Endometrium (tissue), 2 donors: ENCODE measurements at regions not wholly inside any gene's neighbourhood (a gene's known extent, or its start where the extent isn't known, plus 50 kb on each side); places are given as distances from the start of the nearest gene placed in this dataset.

Source experiments
- FAIRE-seq: peaks from 2 replicates; lab custom pipeline; 2012; peaks lifted over from hg19 to GRCh38; lab: Jason Lieb, UNC
- donor health status: control.
- donor health status: control.

GRCh38 chr22:22395245-22395644 is 113.3 kb downstream of the ZNF280B start:
- FAIRE-seq = no peak

DNA sequence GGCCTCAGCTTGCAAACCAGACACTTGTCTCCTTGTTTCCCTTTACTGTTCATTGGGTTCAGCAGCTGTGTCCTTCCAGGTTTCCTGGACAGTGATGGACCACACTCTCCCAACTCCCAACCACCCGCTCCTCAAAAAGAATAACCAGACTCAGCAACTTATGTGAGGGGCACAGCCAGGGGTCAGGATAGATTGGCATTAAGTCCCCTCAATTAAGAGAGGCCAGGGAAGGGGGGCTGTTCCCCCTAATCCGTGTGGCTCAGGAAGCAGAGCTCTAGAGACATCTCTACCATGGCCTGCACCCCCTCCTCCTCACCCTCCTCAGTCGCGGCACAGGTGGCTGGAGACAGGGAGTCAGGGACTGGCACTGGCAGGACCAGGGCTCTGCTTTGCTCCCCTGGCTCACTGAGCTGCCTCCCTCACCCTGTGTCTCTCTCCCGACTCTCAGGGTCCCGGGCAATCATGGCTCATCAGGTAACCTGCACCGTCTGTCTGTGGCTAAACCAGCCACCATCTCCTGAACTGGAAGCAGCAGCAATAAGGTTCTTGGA is 111.7 kb downstream of the ZNF280B start:
- no peak for FAIRE-seq

DNA sequence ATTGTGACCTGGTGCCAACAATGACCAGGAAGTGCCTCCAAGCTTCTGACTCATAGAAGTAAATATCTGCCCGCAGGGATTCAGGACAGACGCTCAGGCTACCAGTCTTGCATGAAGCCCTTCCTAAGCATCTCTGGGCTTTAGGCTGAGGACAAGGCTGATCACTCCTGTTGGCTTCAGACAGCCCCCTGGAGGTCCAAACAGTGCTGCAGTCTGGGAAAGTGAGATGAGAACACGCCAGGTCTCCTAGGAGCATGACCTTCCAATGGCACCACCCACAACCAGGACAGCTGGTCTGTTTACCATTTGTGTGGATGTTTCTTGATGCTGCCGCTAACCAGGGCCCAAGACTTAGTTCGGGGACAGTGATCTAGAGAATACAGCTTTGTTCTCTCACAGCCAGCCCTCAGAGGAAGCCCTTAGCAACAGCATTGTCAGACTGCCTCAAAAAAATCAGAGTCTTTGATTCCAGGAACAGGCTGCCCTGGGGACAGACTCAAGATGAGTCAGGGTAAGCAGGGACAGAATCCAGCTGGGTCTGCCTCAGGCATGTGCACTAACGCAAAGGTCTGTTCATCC is 111.2 kb downstream of the ZNF280B start:
- FAIRE-seq = no peak

DNA sequence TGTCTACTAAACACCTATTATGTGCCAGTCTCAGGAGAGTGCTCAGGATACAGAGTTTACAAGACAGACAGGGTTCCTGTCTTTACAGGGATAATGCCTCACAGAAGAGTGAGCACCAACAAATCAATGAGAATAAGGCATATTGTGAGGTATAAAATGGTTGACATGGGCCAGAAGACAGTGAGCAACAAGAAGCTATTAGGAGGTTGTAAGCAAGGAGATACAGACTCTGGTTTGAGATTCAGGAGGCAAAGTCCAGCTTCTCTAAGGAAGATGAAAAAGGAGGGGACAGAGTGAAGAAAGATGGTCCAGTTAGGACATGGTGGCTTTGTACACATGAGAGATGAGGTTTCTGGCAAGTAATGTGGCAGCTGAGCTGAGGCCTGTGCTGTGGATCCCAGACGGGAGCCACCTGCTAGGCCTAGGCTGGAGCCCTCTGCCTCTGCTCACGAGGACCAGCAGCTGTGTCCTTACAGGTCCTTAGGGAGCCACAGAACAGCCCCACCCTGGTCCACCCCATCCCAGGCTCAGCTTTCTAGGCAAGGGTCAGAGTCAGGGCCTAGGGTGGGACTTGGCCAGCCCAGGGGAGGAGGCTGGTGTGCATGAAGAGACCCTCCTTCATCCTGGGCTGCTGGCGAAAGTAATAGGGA is 110.5 kb downstream of the ZNF280B start:
- no peak for FAIRE-seq

DNA sequence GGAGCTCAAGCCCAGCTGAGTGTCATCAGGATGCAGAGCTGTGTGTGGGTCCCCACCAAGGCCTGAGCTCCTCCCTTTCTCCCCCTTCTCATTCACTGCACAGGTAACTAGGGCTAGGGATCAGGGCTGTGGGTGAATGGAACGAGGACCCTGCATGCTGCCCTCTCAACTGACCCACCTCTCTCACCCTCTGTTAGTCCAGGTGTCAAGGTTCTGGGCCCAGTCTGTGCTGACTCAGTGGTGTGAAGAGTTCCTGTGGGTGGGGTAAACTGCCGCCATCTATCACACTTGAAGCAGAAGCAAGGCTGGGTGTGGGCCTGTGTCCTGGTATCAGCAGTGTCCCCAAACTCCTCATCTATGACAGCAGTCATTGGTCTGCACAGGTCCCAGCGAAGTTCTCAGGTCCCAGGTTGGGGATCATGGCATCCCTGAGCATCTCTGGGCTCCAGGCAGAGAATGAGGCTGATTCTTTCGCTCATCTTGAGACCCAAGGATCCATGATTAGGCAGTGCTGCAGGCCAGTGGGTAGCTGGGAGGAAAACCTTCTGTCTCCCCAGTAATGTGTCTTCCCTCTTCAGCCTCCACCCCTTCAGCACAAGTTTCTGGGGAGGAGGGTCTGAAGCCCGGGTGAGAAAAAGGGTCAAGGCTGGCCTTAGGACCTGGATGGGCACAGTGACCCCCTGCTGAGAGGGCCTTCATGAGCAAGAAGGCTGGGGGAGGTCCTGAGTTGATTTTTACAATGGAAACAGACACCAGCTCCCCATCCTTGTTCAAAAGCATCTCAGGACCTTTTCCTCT is 109.8 kb downstream of the ZNF280B start:
- no peak for FAIRE-seq

GRCh38 chr22:22400099-22400498 is 108.4 kb downstream of the ZNF280B start:
- no peak for FAIRE-seq

DNA sequence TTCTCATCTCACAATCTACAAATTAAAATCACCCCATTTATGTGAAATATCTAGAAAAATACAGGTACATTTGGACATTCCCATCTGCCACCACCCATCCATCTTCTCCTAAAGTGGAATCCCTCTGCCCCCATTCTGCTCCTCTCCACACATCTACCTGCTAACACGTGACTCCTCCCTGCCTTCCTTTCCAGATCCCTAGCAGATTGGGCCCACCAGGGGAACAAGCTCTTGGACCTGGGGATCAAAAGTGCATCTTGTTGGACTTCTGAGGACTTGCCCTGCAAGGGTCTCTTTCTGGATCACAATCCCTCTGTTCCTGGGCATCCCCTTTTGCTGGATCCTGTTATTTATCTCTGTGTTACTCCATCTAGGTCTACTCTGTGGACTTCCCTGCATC is 107.6 kb downstream of the ZNF280B start:
- no peak for FAIRE-seq

DNA sequence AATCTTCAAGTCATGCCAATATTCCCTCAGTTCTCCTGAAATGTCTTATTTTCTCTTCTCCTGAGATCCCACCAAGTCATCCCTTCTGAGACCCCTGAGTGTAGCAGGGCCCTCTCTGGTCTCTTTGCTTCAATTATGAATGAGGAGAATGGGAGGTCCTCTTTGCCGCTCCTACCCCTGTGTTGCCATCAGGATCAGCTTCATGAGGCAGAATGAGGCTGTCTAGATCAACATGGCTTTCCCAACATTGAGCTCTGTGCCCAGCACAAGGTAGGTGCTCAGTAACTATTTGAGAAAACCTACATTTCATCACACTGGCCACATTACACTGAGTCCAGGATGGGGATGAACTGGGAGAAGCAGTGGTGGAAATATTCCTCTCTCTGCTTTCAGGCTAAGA is 107.2 kb downstream of the ZNF280B start:
- no peak for FAIRE-seq

GRCh38 chr22:22403306-22403705 is 105.2 kb downstream of the ZNF280B start:
- FAIRE-seq = no peak

DNA sequence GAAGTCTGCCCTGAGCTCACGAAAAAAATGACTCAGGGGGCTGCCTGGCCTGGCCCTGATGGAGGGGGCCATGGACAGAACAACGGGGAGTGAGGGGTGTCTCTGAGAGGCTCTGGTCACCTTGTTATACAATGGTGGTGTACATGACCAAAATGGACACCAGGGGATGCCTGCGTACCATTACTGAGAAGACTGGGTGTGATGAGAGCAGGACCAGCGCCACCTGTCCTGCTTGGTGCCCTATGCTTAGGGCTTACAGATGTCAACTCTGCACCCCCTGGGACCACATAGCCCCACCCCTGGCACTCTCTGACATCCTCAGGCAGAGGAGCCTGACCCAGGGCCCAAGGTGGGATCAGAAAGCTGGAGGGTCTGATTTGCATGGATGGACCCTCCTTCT is 104.8 kb downstream of the ZNF280B start:
- no peak for FAIRE-seq

DNA sequence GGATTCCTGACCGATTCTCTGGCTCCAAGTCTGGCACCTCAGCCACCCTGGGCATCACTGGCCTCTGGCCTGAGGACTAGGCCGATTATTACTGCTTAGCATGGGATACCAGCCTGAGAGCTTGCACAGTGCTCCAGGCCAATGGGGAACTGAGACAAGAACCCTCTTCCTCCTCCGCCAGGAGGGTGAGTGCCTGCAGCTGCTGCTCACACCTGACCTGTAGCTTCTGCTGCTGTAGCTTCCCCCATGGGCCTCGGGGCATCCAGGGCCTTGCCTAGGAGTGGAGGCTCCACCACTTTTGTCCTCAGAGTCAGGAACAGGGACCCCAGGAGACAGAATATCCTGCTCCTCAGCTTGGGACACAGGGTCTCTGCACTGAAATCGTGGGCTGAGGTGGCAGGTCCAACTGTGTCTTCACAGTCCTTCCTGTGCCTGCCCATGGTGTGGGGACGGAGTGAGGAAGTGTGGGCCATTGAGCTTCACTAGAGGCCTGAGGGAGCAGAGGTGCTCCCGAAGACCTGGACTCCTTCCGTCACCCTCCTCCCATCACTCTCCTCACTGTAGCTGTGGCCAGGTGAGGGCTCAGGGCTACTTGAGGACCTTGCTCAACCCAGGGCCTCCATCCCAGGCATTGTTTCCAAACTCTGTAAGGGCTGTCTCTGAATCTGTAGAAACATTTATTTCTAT is 103.8 kb downstream of the ZNF280B start:
- no peak for FAIRE-seq

- FAIRE-seq = no peak
These were observed 102.0 kb downstream of the ZNF280B start for GRCh38 chr22:22406445-22407027.

DNA sequence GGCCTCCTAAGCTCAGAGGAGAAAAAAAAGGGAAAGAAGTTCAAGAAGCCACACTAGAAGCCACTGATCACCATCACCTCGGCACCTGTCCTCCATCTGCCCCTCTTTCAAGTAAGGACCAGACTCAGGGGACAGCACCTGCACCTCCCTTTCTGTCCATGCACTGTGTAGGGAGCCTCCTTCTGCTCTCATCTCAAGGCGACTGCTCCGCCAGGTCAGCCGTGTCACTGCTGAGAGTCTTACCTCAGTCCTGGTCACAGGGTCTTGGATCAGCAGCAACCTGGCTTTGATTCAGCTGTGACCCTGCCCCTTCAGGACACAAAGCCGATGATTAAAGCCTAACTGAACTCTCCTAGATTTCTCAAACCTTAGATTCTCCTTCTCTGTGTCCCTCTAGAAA is 101.5 kb downstream of the ZNF280B start:
- FAIRE-seq = no peak

- no peak for FAIRE-seq
These were observed 100.3 kb downstream of the ZNF280B start for GRCh38 chr22:22408269-22408668.

DNA sequence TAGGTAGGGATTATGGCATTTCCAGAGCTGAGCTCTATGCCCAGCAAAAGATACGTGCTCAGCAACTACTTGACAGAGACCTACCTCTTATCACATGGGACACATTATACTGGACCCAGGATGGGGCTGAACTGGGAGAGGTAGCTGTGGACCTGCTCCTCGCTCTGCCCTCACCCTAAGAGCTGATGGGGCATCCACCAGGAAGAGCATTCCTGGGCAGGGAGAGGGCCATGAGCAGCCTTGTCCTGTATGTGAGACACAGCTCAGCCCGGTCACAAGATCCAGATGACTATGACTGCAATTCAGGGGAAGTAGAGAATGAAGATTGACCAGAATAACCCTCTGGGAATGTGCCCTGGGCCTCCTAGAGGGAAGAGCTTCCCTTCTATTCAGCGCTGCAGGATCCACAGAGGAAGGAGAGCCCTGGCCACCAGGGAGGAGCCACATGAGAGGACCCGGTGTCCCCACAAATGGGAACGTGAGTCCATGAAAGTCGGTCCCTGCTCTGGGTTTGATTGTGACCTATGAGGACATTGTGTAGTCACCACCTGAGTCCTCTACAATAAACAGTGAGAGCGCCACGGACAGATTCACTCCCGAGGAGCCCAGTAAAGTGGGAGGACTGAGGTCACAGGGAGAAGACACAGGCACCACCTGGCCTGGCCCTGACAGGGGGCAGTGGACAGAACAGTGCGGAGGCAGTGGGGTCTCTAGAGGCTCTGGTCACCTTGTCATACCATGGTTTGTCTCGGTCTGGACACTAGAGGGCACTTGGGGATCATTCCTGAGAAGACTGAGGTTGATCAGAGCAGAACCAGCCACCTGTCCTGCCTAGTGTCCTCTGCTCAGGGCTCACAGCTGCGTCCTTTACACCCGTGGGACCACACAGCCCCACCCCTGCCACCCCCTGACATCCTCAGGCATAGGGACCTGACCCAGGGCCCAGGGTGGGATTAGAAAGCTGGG is 99.5 kb downstream of the ZNF280B start:
- FAIRE-seq = no peak

- FAIRE-seq = no peak
These were observed 98.4 kb downstream of the ZNF280B start for GRCh38 chr22:22410121-22410520.

- FAIRE-seq = no peak
These were observed 97.9 kb downstream of the ZNF280B start for GRCh38 chr22:22410677-22411076.

- no peak for FAIRE-seq
These were observed 94.3 kb downstream of the ZNF280B start for GRCh38 chr22:22414266-22414665.

GRCh38 chr22:22417495-22418162 is 90.9 kb downstream of the ZNF280B start:
- no peak for FAIRE-seq

DNA sequence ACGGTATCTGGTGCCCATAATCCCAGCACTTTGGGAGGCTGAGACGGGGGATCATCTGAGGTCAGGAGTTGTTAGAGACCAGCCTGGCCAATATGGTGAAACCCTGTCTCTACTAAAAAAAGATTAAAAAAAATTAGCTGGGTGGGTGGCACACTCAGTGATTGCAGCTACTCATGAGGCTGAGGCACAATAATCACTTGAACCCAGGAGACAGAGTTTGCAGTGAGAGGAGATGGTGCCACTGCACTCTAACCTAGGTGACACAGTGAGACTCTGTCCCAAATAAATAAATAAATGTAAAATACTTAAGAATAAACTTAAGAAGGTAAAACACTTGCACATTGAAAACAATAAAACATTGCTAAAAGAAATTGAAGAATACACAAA is 90.4 kb downstream of the ZNF280B start:
- FAIRE-seq = no peak
